GM19455 (cell line): ENCODE measurements at regions not wholly inside any gene's neighbourhood (a gene's known extent, or its start where the extent isn't known, plus 50 kb on each side); places are given as distances from the start of the nearest gene placed in this dataset.

Experiments used
- ATAC-seq: cut with Tn5 transposase; IDR thresholded peaks from one replicate; pipeline ENCODE4 v1.9.1; 2021; ENCODE audit not compliant: unreplicated experiment

- no peak for ATAC-seq
These were observed 190.7 kb upstream of the MID1 start for GRCh38 chrX:10811111-10811510.

- no peak for ATAC-seq
These were observed 193.4 kb upstream of the MID1 start for GRCh38 chrX:10813761-10814160.

DNA sequence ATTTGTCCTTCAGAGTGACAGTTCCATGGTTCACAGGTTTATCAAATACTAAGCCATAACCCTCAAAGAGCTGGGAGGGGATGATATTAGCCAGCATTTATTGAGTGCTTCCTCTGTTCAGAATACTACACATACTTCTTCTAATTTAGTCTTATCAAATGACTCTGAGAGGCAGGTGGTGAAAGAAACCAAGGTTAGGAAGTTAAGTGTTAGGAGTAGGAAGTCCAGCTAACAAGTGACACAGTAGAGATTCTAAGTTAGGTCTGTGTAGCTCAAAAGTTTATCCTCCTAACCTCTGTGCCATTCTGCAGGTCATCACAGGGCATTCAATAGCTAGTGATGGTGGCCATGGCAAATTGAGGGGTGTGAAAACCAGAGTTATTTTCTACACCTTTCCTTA lies 198.3 kb upstream of the MID1 start:
- ATAC-seq: no peak

GRCh38 chrX:10819973-10820372 lies 199.6 kb upstream of the MID1 start:
- ATAC-seq: no peak

DNA sequence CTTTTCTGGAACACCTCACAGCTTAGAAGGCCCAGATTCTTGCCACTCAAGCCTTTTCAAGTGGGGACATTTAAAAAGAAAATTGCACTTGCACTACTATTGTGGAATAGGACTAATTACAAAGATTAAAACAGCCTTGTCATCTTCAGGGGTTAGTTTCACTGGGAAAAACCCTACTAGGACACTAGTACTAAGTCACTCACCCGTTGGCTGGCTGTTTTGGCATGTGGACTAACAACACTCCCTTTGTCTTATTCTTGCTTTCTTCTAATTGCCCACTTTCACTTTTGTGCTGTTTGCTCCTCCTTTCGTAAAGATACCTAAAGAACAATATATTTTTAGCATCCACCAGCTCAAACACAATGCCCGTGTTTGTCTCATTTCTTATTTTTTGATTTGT lies 200.9 kb upstream of the MID1 start:
- ATAC-seq: no peak

DNA sequence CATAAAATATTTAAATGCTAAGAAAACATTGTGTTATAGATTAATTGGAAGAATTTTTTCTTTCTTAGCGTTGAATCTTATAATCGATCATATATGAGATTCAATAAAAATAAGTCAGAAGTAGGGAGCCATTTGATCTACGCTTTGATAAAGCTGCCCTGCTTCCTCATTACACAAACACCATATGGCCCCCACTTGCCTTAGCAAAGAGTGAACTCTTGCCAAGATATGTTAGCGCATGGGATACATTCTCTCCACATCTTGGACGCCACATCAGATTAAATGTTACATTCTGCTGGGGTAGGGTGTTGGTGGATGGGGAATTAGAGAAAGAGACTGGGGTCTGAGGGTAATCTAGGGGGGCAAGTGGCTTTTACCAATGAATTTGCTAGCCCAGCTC lies 207.7 kb upstream of the MID1 start:
- no peak for ATAC-seq

DNA sequence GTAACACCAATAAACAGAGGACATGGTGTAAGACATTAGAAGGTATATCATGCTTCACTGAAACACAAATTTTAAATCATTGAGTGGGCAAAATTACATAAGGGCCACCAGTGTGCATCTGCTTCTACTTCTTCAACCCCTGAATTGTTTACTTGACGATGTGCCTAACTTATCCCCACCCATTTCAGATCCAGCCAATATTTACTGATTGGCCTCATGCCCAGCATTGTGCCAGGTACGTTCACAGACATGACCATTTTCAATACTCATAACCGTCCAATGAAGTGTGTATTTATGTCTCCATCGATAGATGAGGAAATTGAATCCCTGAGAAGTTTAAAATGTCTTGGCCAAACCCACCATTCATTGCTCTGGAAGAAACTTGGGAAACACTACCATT lies 208.3 kb upstream of the MID1 start:
- no peak for ATAC-seq

DNA sequence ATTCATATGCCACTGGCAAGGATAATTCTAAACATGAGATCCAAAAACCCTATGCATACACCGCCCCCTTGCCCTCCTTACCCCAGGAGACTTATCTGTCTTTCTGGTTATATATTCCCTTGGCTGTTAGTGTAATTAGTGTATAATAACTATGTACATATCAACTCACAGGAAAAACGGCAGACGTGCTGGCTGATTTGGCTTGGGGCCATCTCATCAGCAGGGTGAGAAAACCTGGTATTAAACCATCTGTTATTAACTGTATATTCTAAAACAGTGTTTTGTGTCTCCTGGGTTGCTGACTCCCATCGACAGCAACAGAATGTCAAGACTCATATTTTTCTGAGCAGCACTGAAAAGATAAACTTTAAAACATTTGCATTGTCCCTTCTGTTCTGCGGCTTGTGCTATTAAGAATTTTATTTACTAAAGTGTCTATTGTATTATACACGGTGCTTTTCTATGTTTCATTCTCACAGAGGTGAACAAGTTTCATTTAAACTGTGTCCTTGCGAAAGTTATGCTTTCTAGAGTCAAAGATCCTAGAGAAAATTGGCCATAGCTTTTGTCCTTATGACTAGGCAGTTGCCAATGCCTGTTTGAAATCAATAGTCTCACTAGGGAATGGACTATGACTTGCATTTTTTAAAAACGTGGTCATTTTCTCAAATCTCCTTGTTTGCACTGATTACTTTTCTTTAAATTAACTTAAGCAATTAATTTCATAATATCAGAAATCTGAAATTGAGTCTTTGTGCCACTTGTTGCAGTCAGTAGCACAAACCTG lies 211.5 kb upstream of the MID1 start:
- no peak for ATAC-seq

GRCh38 chrX:10833299-10834169 lies 213.1 kb upstream of the MID1 start:
- no peak for ATAC-seq

DNA sequence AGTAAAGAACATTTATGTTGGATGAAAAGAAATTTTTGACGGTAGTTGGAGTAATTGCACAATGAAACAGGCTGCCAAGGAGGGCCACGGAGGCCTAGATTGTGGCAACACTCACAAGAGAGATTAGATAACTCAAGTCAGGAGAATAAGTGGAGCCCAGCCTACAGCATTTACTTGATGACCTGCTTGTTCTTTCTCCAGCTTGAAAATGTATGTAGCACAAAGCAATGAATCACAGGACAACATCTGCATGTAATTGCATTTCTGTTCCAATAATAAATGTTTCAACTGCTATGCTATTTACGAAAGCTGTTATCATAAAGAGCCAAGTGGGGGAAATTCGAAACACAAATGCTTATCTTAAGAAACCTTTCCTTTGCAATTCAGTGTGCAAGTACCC lies 221.2 kb upstream of the MID1 start:
- ATAC-seq: no peak

- no peak for ATAC-seq
These were observed 222.3 kb upstream of the MID1 start for GRCh38 chrX:10842646-10843045.

DNA sequence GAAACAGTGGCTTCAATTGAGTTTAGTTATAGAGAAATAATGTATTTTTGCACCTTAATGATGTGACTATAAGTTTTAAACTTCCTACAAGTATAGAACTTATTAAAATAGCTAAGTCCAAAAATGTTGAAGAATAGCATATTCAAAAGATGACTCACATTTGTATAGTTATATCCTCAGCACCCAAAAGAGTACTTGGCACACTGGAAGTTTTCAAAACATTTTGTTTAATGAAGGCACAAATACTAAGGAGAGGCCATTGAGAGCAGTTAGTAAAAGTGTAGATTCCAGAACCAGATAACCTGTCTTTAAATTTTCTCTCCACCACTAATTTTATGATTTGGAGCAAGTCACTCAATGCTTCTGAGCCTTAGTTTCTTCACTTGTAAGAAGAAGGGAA lies 226.9 kb upstream of the MID1 start:
- ATAC-seq: no peak

- ATAC-seq: no peak
These were observed 231.4 kb upstream of the MID1 start for GRCh38 chrX:10851809-10852208.

DNA sequence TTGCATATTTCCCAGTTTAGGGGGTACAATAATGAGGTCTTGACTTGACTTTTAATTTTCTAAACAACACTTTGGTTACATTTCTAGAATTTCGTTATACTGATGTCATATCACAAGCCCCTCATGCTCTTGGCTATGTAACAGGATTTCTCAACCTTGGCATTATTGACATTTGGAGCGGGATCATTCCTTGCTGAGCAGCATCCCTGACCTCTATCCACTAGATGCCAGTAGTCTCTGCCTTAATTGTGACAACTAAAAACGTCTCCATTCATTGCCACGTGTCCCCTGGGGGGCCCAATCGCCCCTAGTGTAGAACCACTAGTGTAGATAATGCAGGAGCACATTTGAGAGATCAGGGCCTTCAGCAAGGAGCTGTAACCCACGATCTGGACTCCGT lies 234.2 kb upstream of the MID1 start:
- no peak for ATAC-seq

DNA sequence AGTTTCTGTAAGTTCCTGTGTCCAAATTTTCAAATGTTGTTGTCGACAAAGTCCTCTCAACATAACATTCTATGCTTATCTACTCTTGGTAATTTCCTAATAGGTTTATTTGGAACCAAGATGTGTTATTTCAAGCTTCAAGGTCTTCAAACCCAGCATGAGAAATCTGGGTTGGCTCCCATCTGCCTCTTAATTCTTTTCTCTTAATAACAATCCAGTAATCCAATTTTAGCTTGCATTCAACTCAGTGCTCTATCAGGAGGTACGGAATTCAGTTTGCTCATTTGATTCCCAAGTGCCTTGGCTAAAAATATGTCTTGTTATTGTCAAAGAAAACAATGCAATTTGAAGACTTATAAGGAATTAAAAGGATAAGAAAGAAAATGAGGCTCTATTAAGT lies 235.5 kb upstream of the MID1 start:
- no peak for ATAC-seq

DNA sequence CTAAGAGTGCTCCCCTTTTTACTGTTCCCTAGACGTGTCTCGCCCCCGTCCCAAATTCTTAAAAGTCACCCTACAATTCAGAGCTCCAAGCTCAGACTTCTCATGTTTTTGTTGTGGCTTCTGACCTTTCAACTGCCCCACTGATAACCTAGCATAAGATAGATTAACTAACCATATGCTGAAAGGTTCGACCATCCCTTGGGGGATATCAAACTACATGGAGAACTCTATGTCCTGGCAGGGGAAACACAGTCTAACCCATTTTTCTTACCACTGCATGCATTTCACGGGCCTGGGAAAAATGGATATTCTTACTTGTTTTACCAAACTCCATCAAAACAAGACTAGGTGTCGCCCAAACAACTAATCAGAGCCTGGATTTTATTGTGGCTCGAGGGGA lies 236.4 kb upstream of the MID1 start:
- ATAC-seq: no peak

DNA sequence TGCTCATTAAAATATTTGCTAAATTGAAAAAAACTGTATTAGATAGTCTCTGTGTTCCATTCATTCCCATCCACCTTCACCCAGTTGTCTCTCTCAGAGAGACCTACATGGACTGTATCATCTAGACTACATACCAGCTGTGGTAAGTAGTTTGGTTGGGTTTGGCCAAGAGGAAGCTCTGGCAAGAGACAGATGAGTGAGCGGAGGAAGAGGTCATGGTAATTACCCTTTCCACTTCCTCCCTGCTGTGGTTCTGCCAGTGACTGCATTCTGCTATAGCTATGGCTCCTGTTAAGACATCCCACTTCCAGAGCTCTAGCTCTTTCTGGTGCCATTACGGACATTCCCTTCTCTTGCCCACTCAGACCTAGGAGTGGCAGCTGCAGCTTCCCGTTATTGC lies 239.0 kb upstream of the MID1 start:
- no peak for ATAC-seq

DNA sequence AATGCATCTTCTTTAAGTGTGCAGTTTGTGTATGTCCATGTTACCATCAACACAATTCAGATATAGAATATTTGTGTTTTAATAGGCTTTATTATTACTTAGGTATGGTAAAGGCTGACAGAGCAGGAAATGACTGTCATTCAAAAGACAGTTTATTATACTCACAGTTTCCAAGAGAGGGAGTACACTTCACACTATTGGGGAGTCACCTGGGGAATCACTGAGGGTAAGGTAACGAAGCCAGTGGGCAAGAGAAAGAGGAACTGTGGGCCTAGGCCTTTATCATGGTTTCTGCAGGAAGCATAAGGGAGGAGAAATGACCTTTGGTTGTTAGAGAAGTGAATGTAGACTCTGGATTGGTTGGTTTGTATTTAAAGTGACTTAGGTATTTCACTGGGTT lies 235.1 kb upstream of the HCCS start:
- no peak for ATAC-seq

DNA sequence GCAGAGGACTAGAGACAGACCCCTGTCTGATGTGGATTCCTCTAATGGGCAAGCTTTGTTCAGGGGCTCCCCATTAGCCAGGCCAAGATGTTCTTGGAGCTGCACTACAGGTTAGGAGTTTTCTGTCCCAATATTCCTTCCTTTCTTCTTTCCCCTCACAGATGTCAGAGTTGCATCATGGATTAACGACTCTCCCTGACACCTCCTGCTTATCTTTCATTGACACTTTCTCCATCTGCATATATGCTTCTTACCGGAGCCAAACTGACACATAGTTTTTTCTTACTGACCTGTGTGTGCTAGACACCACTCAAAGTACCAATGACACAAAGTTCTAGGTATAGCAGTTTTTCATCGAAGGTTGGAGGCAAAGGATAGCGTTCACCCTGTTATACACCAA lies 228.6 kb upstream of the HCCS start:
- ATAC-seq: no peak

DNA sequence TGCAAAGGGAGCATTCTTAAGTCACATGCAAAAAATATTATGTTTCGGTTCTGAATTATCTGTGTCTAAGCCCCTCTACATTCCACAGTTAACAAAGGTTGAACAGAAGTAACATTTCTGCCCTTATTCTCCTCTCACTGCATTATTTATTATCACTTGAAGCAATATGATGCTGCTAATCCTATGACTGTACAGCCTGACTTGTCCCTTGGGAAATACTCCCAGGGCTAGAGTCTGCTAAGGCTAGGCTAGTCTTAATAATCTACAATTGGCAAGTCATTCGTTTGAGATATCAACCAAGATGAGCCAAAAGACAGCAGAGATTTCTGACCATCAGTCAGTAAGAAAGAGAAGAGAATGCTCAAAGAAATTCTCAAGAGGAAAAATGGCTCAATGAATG lies 226.9 kb upstream of the HCCS start:
- no peak for ATAC-seq

- no peak for ATAC-seq
These were observed 218.4 kb upstream of the HCCS start for GRCh38 chrX:10892621-10893225.

GRCh38 chrX:10893366-10893765 lies 217.8 kb upstream of the HCCS start:
- no peak for ATAC-seq
